ENCODE measurements at regions not wholly inside any gene's neighbourhood (a gene's known extent, or its start where the extent isn't known, plus 50 kb on each side); places are given as distances from the start of the nearest gene placed in this dataset.

GRCh38 chr17:70655176-70655958, 486.0 kb downstream of the KCNJ2 start:
- no peak for DNase-seq

- DNase-seq = no peak
These were observed 489.0 kb downstream of the KCNJ2 start for GRCh38 chr17:70658317-70658716.

GRCh38 chr17:70658840-70659239, 489.5 kb downstream of the KCNJ2 start:
- no peak for DNase-seq

- DNase-seq = no peak
These were observed 492.2 kb downstream of the KCNJ2 start for GRCh38 chr17:70661342-70662222.

- DNase-seq = no peak
These were observed 499.1 kb downstream of the KCNJ2 start for GRCh38 chr17:70668276-70668937.

GRCh38 chr17:70668938-70669778, 499.8 kb downstream of the KCNJ2 start:
- no peak for DNase-seq

GRCh38 chr17:70674061-70674460, 504.7 kb downstream of the KCNJ2 start:
- no peak for DNase-seq

GRCh38 chr17:70675070-70675590, 505.8 kb downstream of the KCNJ2 start:
- no peak for DNase-seq

GRCh38 chr17:70677783-70678647, 508.7 kb downstream of the KCNJ2 start:
- DNase-seq = no peak

- no peak for DNase-seq
These were observed 509.6 kb downstream of the KCNJ2 start for GRCh38 chr17:70678889-70679288.

GRCh38 chr17:70683936-70684335, 514.6 kb downstream of the KCNJ2 start:
- DNase-seq = no peak

- DNase-seq = no peak
These were observed 518.1 kb downstream of the KCNJ2 start for GRCh38 chr17:70687421-70687820.

- DNase-seq = no peak
These were observed 521.8 kb downstream of the KCNJ2 start for GRCh38 chr17:70691150-70691549.

- no peak for DNase-seq
These were observed 530.1 kb downstream of the KCNJ2 start for GRCh38 chr17:70699408-70699807.

GRCh38 chr17:70702683-70703255, 533.4 kb downstream of the KCNJ2 start:
- DNase-seq = no peak

GRCh38 chr17:70709596-70709995, 540.3 kb downstream of the KCNJ2 start:
- DNase-seq = no peak

- DNase-seq = no peak
These were observed 544.4 kb downstream of the KCNJ2 start for GRCh38 chr17:70713694-70714093.

GRCh38 chr17:70716551-70716950, 547.2 kb downstream of the KCNJ2 start:
- DNase-seq = no peak

- DNase-seq = no peak
These were observed 547.7 kb downstream of the KCNJ2 start for GRCh38 chr17:70717042-70717441.

All from muscle of arm (tissue), 1 donor.